ENCODE measurements at regions not wholly inside any gene's neighbourhood (a gene's known extent, or its start where the extent isn't known, plus 50 kb on each side); places are given as distances from the start of the nearest gene placed in this dataset.

GRCh38 chr13:70390968-70391367 is 282.7 kb upstream of the KLHL1 start:
- no peak overlapping the region for H3K27ac Mint-ChIP-seq (ENCODE audit: unreplicated experiment)
- H3K4me3 Mint-ChIP-seq (ENCODE audit: unreplicated experiment), result no peak overlapping the region
- H3K9me3 Mint-ChIP-seq (ENCODE audit: low read depth), result no peaks in the 10 kb centered on the region
- no peaks in the 10 kb centered on the region for H3K4me1 Mint-ChIP-seq (ENCODE audit: low read depth)
- H3K27me3 Mint-ChIP-seq (ENCODE audit: low read depth), result no peaks in the 10 kb centered on the region
- TF ChIP-seq, protein P1, sequence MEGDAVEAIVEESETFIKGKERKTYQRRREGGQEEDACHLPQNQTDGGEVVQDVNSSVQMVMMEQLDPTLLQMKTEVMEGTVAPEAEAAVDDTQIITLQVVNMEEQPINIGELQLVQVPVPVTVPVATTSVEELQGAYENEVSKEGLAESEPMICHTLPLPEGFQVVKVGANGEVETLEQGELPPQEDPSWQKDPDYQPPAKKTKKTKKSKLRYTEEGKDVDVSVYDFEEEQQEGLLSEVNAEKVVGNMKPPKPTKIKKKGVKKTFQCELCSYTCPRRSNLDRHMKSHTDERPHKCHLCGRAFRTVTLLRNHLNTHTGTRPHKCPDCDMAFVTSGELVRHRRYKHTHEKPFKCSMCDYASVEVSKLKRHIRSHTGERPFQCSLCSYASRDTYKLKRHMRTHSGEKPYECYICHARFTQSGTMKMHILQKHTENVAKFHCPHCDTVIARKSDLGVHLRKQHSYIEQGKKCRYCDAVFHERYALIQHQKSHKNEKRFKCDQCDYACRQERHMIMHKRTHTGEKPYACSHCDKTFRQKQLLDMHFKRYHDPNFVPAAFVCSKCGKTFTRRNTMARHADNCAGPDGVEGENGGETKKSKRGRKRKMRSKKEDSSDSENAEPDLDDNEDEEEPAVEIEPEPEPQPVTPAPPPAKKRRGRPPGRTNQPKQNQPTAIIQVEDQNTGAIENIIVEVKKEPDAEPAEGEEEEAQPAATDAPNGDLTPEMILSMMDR (IDR thresholded peaks at IDR 0.05), result no peak
- no peaks in the 10 kb centered on the region for H3K36me3 Mint-ChIP-seq (ENCODE audit: low read depth)
- no peak for DNase-seq (ENCODE audit: low spot score)

- TF ChIP-seq, protein P1 (IDR thresholded peaks at IDR 0.05), result no peak
- Mint-ChIP-seq H3K36me3 (ENCODE audit: low read depth) (no peaks in the 10 kb centered on the region), H3K4me1 (ENCODE audit: low read depth) (no peaks in the 10 kb centered on the region), H3K9me3 (ENCODE audit: low read depth) (no peaks in the 10 kb centered on the region), H3K4me3 (ENCODE audit: unreplicated experiment) (no peak overlapping the region), H3K27me3 (ENCODE audit: low read depth) (no peaks in the 10 kb centered on the region), H3K27ac (ENCODE audit: unreplicated experiment) (no peak overlapping the region)
- no peak for DNase-seq (ENCODE audit: low spot score)
Observed at GRCh38 chr13:70390064-70390463, 281.8 kb upstream of the KLHL1 start.

DNA sequence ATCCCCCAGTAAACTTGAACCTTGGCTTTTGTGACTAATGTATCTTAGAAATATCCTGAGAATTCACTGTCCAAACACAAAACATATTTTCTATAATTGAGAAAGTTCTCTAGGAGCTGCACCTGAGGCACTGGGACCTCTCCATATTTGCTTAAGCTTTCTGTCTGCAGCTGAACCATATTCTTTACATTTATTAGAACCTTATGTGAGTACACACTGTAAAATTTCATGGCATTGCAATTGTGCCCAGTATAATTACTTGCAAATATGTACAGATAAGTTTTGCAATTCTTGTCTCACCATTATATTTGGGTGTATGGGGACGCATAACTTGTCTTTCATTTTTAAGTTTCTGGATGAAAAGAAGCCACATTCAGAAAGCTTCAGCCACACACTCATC is 280.7 kb upstream of the KLHL1 start:
- DNase-seq (ENCODE audit: low spot score), result no peak
- no peaks in the 10 kb centered on the region for H3K4me1 Mint-ChIP-seq (ENCODE audit: low read depth)

GRCh38 chr13:70386919-70387318 is 278.7 kb upstream of the KLHL1 start:
- H3K4me3 Mint-ChIP-seq (ENCODE audit: unreplicated experiment), result no peak overlapping the region
- TF ChIP-seq, protein P1 (IDR thresholded peaks at IDR 0.05), result no peak
- no peaks in the 10 kb centered on the region for H3K9me3 Mint-ChIP-seq (ENCODE audit: low read depth)
- H3K27me3 Mint-ChIP-seq (ENCODE audit: low read depth), result no peaks in the 10 kb centered on the region
- H3K4me1 Mint-ChIP-seq (ENCODE audit: low read depth), result no peaks in the 10 kb centered on the region
- no peak overlapping the region for H3K27ac Mint-ChIP-seq (ENCODE audit: unreplicated experiment)
- no peaks in the 10 kb centered on the region for H3K36me3 Mint-ChIP-seq (ENCODE audit: low read depth)
- no peak for DNase-seq (ENCODE audit: low spot score)

More for the DNA sequence above, 280.7 kb upstream of the KLHL1 start:
- TF ChIP-seq, protein P1 (IDR thresholded peaks at IDR 0.05), result no peak
- Mint-ChIP-seq H3K27ac (ENCODE audit: unreplicated experiment) (no peak overlapping the region), H3K27me3 (ENCODE audit: low read depth) (no peaks in the 10 kb centered on the region), H3K9me3 (ENCODE audit: low read depth) (no peaks in the 10 kb centered on the region), H3K4me3 (ENCODE audit: unreplicated experiment) (no peak overlapping the region), H3K36me3 (ENCODE audit: low read depth) (no peaks in the 10 kb centered on the region)

- Mint-ChIP-seq H3K4me3 (ENCODE audit: unreplicated experiment) (no peak overlapping the region), H3K36me3 (ENCODE audit: low read depth) (no peaks in the 10 kb centered on the region), H3K27ac (ENCODE audit: unreplicated experiment) (no peak overlapping the region), H3K27me3 (ENCODE audit: low read depth) (no peaks in the 10 kb centered on the region), H3K4me1 (ENCODE audit: low read depth) (no peaks in the 10 kb centered on the region), H3K9me3 (ENCODE audit: low read depth) (no peaks in the 10 kb centered on the region)
- TF ChIP-seq, protein P1 (IDR thresholded peaks at IDR 0.05), result no peak
- peak; percentile 79 for DNase-seq (ENCODE audit: low spot score)
Observed at GRCh38 chr13:70385852-70386251, 277.6 kb upstream of the KLHL1 start.
